ENCODE measurements at regions not wholly inside any gene's neighbourhood (a gene's known extent, or its start where the extent isn't known, plus 50 kb on each side); places are given as distances from the start of the nearest gene placed in this dataset.

- TF ChIP-seq, protein P1, sequence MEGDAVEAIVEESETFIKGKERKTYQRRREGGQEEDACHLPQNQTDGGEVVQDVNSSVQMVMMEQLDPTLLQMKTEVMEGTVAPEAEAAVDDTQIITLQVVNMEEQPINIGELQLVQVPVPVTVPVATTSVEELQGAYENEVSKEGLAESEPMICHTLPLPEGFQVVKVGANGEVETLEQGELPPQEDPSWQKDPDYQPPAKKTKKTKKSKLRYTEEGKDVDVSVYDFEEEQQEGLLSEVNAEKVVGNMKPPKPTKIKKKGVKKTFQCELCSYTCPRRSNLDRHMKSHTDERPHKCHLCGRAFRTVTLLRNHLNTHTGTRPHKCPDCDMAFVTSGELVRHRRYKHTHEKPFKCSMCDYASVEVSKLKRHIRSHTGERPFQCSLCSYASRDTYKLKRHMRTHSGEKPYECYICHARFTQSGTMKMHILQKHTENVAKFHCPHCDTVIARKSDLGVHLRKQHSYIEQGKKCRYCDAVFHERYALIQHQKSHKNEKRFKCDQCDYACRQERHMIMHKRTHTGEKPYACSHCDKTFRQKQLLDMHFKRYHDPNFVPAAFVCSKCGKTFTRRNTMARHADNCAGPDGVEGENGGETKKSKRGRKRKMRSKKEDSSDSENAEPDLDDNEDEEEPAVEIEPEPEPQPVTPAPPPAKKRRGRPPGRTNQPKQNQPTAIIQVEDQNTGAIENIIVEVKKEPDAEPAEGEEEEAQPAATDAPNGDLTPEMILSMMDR (conservative IDR thresholded peaks at IDR 0.05; ENCODE audit: low read depth, low read length), result no peak
- no peak overlapping the region for H3K4me3 ChIP-seq (ENCODE audit: low read depth, low read length)
- DNase-seq (ENCODE audit: low read depth), result no peak
These were observed 134.1 kb upstream of the PLEKHG7 start for GRCh38 chr12:92568691-92569090.

DNA sequence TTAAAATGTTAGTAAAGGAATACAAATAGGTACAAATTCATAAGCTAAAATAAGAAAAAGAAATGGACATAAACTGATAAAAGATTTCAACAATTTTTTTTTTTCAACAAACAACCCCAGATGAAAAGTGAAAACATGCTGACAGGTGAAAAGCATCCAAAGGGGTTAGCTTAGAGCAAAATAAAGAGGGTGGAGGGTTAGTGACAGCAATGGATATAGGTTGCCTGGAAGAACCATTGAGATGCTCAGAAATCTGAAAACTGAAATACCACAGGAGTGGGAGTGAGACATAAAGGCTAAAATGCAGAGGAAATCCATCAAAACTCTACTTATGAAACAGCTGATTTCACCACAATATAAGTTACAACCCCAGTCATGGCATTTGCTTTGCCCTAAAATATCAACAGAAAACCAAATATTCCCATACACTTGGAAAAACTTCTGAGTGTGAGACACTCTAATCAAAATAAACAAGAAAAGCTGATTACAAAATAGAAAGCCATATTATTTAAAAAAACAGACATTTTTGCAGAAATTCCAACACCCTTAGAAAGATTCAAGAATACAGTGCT is 136.3 kb upstream of the PLEKHG7 start:
- TF ChIP-seq, protein P1 (conservative IDR thresholded peaks at IDR 0.05; ENCODE audit: low read depth, low read length), result no peak
- no peak overlapping the region for H3K4me3 ChIP-seq (ENCODE audit: low read depth, low read length)
- DNase-seq (ENCODE audit: low read depth), result no peak

GRCh38 chr12:92563819-92564218 is 139.0 kb upstream of the PLEKHG7 start:
- DNase-seq (ENCODE audit: low read depth), result no peak
- H3K4me3 ChIP-seq (ENCODE audit: low read depth, low read length), result no peak overlapping the region
- TF ChIP-seq, protein P1 (conservative IDR thresholded peaks at IDR 0.05; ENCODE audit: low read depth, low read length), result no peak

DNA sequence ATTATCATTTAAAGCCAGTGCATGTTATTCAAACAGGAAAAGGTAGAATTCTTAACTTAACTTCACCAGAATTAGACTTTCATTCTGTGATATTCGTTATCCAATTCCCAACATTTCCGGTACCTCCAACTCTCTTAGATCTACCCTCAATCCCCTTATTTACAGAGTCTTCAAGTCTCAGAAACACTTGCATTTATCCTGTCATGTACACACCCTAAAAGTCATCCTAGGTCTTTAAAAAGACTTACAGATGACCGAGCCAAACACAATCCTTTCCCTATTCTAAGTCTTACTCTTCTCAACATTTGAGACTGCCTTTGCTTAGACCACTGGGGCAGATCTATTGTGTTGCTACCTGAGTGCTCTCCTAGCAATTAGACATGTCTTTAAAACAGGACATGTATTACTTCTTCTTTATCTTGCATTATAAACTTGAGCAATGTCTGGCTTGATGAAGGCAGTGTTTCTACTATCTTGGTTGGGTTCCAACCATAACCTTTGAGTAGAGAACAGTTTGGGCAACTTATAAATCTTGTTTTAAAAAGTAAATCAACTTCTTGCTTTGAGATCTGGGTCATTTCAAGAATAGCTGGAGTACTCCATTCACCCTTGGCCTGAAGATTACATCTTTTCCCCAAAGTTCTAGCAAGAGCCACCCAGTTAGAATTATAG is 140.6 kb upstream of the PLEKHG7 start:
- no peak overlapping the region for H3K4me3 ChIP-seq (ENCODE audit: low read depth, low read length)
- TF ChIP-seq, protein P1 (conservative IDR thresholded peaks at IDR 0.05; ENCODE audit: low read depth, low read length), result no peak
- DNase-seq (ENCODE audit: low read depth), result peak; percentile 52

GRCh38 chr12:92561543-92561899 is 141.3 kb upstream of the PLEKHG7 start:
- TF ChIP-seq, protein P1 (conservative IDR thresholded peaks at IDR 0.05; ENCODE audit: low read depth, low read length), result no peak
- peak; percentile 96 for DNase-seq (ENCODE audit: low read depth)

GRCh38 chr12:92560713-92561542 is 141.9 kb upstream of the PLEKHG7 start:
- no peak for DNase-seq (ENCODE audit: low read depth)
- TF ChIP-seq, protein P1 (conservative IDR thresholded peaks at IDR 0.05; ENCODE audit: low read depth, low read length), result no peak
- no peak overlapping the region for H3K4me3 ChIP-seq (ENCODE audit: low read depth, low read length)

More at GRCh38 chr12:92561543-92561899, 141.3 kb upstream of the PLEKHG7 start:
- no peak overlapping the region for H3K4me3 ChIP-seq (ENCODE audit: low read depth, low read length)
